Activated CD4-positive, alpha-beta T cell treated with anti-CD3 and anti-CD28 coated beads, Interleukin-2, Interleukin-6, amounts not matched to agents 100 ng/mL and 50 ng/mL, durations not matched to agents 16 hours and 8 hours (primary cell): ENCODE measurements at regions not wholly inside any gene's neighbourhood (a gene's known extent, or its start where the extent isn't known, plus 50 kb on each side); places are given as distances from the start of the nearest gene placed in this dataset.
"Not testable (repeated sequence)": the region's sequence is repeated elsewhere in the genome, so short reads cannot be mapped to it uniquely, and the experiment has no call there.

Experiments
- DNase-seq: peaks from one replicate; pipeline ENCODE4 v3.0.0-alpha.2; 2020

- no peak for DNase-seq
Observed at GRCh38 chr4:155441475-155441874, 64.7 kb upstream of the MAP9 start.

GRCh38 chr4:155439760-155440159 is 63.0 kb upstream of the MAP9 start:
- not testable (repeated sequence) for DNase-seq

GRCh38 chr4:155434904-155435303 is 58.1 kb upstream of the MAP9 start:
- no peak for DNase-seq

GRCh38 chr4:155434366-155434765 is 57.6 kb upstream of the MAP9 start:
- DNase-seq = no peak

- no peak for DNase-seq
Observed at GRCh38 chr4:155433636-155434360, 57.0 kb upstream of the MAP9 start.

GRCh38 chr4:155430895-155431795 is 54.4 kb upstream of the MAP9 start:
- DNase-seq = no peak

- no peak for DNase-seq
Observed at GRCh38 chr4:155428128-155428527, 51.4 kb upstream of the MAP9 start.

- DNase-seq = no peak
Observed at GRCh38 chr4:155426953-155427352, 50.2 kb upstream of the MAP9 start.
